ENCODE measurements at regions not wholly inside any gene's neighbourhood (a gene's known extent, or its start where the extent isn't known, plus 50 kb on each side); places are given as distances from the start of the nearest gene placed in this dataset.

GRCh38 chr2:240236217-240237111 lies 96.0 kb upstream of the OTOS start:
- intact Hi-C loops (cut with DNase I), result loop anchor here (10.0 kb wide), 1 partner anchor 148 kb away; no protein-coding TSS in a partner anchor
- TF ChIP-seq POLR2A (IDR thresholded peaks at IDR 0.05) (no peak), POLR2AphosphoS5 (IDR thresholded peaks at IDR 0.05; ENCODE audit: insufficient read depth in 1 of 2, low read depth in 1 of 2) (no peak)
- H3K27ac ChIP-seq, result peak overlapping the region; percentile 16

DNA sequence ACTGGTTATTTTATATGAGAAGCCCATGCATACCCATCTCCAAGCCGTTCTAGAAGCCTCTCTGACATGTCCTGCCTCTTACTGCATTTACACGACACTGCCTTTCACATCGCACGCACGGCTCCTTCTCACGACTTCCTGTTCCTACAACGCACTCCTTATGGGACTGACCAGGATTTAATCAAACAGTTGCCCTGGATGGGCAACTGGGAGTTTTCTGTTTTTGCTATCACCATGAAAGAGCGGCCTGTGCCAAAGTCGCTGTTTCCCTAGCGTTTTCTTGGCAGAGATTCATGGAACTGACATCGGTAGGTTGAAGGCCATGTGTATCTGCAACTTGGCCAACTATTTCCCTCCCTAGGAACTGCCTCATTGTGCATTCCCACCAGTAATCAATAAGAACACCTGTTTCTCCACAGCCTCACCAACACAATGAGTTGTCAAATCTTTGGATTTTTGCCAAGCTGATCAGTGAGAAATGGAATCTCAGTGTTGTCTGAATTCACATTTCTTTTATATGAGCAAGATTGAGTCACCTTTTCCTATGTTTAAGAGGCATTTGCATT lies 97.2 kb upstream of the OTOS start:
- Histone ChIP-seq H3K4me1 (peaks cover 51% of the 10 kb centered on the region), H3K9me3 (no peaks in the 10 kb centered on the region), H3K27ac (no peak overlapping the region), H3K27me3 (no peaks in the 10 kb centered on the region), H3K36me3 (no peaks in the 10 kb centered on the region), H3K4me3 (no peak overlapping the region)
- intact Hi-C loops (cut with DNase I), result loop anchor here (10.0 kb wide), 1 partner anchor 147 kb away; no protein-coding TSS in a partner anchor
- DNase-seq (ENCODE audit: extremely low spot score in 2 of 2), result peak in 1 of 2 donors; percentile 71
- TF ChIP-seq POLR2A (IDR thresholded peaks at IDR 0.05) (no peak), POLR2AphosphoS5 (IDR thresholded peaks at IDR 0.05; ENCODE audit: insufficient read depth in 1 of 2, low read depth in 1 of 2) (no peak)
- TF ChIP-seq, protein P1, sequence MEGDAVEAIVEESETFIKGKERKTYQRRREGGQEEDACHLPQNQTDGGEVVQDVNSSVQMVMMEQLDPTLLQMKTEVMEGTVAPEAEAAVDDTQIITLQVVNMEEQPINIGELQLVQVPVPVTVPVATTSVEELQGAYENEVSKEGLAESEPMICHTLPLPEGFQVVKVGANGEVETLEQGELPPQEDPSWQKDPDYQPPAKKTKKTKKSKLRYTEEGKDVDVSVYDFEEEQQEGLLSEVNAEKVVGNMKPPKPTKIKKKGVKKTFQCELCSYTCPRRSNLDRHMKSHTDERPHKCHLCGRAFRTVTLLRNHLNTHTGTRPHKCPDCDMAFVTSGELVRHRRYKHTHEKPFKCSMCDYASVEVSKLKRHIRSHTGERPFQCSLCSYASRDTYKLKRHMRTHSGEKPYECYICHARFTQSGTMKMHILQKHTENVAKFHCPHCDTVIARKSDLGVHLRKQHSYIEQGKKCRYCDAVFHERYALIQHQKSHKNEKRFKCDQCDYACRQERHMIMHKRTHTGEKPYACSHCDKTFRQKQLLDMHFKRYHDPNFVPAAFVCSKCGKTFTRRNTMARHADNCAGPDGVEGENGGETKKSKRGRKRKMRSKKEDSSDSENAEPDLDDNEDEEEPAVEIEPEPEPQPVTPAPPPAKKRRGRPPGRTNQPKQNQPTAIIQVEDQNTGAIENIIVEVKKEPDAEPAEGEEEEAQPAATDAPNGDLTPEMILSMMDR (IDR thresholded peaks at IDR 0.05), result no peak

More at GRCh38 chr2:240236217-240237111, 96.0 kb upstream of the OTOS start:
- H3K4me1 ChIP-seq, result peaks cover 54% of the 10 kb centered on the region
- H3K36me3 ChIP-seq, result no peaks in the 10 kb centered on the region
- no peaks in the 10 kb centered on the region for H3K27me3 ChIP-seq
- H3K9me3 ChIP-seq, result no peaks in the 10 kb centered on the region
- DNase-seq (ENCODE audit: extremely low spot score in 2 of 2), result no peak
- no peak overlapping the region for H3K4me3 ChIP-seq

DNA sequence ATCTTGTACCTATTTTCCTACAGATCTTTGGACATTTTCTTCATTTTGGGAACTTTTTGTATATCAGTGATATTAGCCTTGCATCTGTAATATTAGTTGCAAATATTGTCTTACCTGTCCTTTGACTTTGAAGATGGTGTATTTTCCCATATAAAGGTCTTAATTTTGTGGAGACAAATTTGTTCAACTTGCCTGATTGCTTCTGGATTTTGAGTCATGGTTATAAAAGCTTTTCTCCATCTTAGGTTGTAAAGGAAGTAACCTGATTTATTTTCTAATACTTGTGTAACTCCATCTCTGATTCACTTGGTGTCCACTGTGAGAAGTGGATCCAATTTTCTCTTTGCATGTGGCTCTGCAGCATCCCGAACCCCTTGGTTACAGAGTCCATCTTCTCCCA lies 97.7 kb upstream of the OTOS start:
- no peak overlapping the region for H3K4me3 ChIP-seq
- H3K36me3 ChIP-seq, result no peaks in the 10 kb centered on the region
- no peak overlapping the region for H3K27ac ChIP-seq
- peaks cover 46% of the 10 kb centered on the region for H3K4me1 ChIP-seq
- TF ChIP-seq POLR2AphosphoS5 (IDR thresholded peaks at IDR 0.05; ENCODE audit: insufficient read depth in 1 of 2, low read depth in 1 of 2) (no peak), POLR2A (IDR thresholded peaks at IDR 0.05) (no peak)
- TF ChIP-seq, protein P1 (IDR thresholded peaks at IDR 0.05), result no peak
- no peaks in the 10 kb centered on the region for H3K9me3 ChIP-seq
- H3K27me3 ChIP-seq, result no peaks in the 10 kb centered on the region
- DNase-seq (ENCODE audit: extremely low spot score in 2 of 2), result no peak
- intact Hi-C loops (cut with DNase I), result loop anchor here (10.0 kb wide), 1 partner anchor 147 kb away; no protein-coding TSS in a partner anchor

- DNase-seq (ENCODE audit: extremely low spot score in 2 of 2), result peak in 1 of 2 donors; percentile 29
- no peak overlapping the region for H3K4me3 ChIP-seq
- intact Hi-C loops (cut with DNase I), result loop anchor here (10.0 kb wide), 1 partner anchor 146 kb away; no protein-coding TSS in a partner anchor
- no peak overlapping the region for H3K27ac ChIP-seq
- no peak for TF ChIP-seq POLR2AphosphoS5 (IDR thresholded peaks at IDR 0.05; ENCODE audit: insufficient read depth in 1 of 2, low read depth in 1 of 2)
- H3K36me3 ChIP-seq, result no peaks in the 10 kb centered on the region
- no peaks in the 10 kb centered on the region for H3K9me3 ChIP-seq
- H3K4me1 ChIP-seq, result peaks cover 40% of the 10 kb centered on the region
- H3K27me3 ChIP-seq, result no peaks in the 10 kb centered on the region
Measured at GRCh38 chr2:240238786-240239185, 98.3 kb upstream of the OTOS start.

DNA sequence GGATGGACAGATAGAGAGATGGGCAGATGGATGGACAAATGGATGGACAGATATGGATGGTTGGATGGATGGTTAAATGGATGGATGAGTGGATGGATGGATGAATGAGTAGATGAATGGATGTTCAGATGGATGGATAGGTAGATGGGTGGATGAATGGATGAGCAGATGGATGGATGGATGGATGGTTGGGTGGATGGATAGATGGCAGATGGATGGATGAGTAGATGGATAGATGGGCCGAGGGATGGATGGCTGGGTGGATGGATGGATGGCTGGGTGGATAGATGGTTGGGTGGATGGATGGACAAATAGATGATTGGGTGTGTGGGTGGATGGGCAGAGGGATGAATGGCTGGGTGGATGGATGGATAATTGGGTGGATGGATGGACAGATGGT lies 98.9 kb upstream of the OTOS start:
- no peak overlapping the region for H3K4me3 ChIP-seq
- H3K4me1 ChIP-seq, result peaks cover 35% of the 10 kb centered on the region
- intact Hi-C loops (cut with DNase I), result loop anchor here (10.0 kb wide), 1 partner anchor 145 kb away; no protein-coding TSS in a partner anchor
- no peaks in the 10 kb centered on the region for H3K9me3 ChIP-seq
- no peaks in the 10 kb centered on the region for H3K36me3 ChIP-seq
- H3K27me3 ChIP-seq, result no peaks in the 10 kb centered on the region
- H3K27ac ChIP-seq, result no peak overlapping the region
- peak in 1 of 2 donors; percentile 34 for DNase-seq (ENCODE audit: extremely low spot score in 2 of 2)
- TF ChIP-seq, protein P1 (IDR thresholded peaks at IDR 0.05), result no peak
- TF ChIP-seq POLR2AphosphoS5 (IDR thresholded peaks at IDR 0.05; ENCODE audit: insufficient read depth in 1 of 2, low read depth in 1 of 2) (no peak), POLR2A (IDR thresholded peaks at IDR 0.05) (no peak)
